RWPE2 (cell line): ENCODE measurements at regions not wholly inside any gene's neighbourhood (a gene's known extent, or its start where the extent isn't known, plus 50 kb on each side); places are given as distances from the start of the nearest gene placed in this dataset.

Experiments
- ATAC-seq: fragments of 200-7000 bp; cut with Tn5 transposase; 3 replicates; pipeline ENCODE4 v1.9.1; 2021; ENCODE audit warnings: low read depth
- DNase-seq: peaks from one replicate; pipeline ENCODE4 v3.0.0-alpha.2; 2020; ENCODE audit warnings: low spot score
- H3K27ac ChIP-seq: fragments of 450-650 bp; 2 replicates; pipeline ENCODE4 v1.5.1; 2017; ENCODE audit warnings: mild to moderate bottlenecking; ENCODE audit not compliant: poor library complexity, severe bottlenecking
- H3K27me3 ChIP-seq: fragments of 250-450 bp; sonication (Bioruptor Pico); 2 replicates; pipeline ENCODE4 v1.5.1; 2021; ENCODE audit warnings: mild to moderate bottlenecking, moderate library complexity; ENCODE audit not compliant: insufficient read depth, poor library complexity, severe bottlenecking
- H3K36me3 ChIP-seq: fragments of 250-450 bp; sonication (Bioruptor Pico); 2 replicates; pipeline ENCODE4 v1.5.1; 2020; ENCODE audit warnings: low read depth, mild to moderate bottlenecking, moderate library complexity
- H3K4me1 ChIP-seq: fragments of 250-450 bp; sonication (Bioruptor Pico); 2 replicates; pipeline ENCODE4 v1.5.1; 2021; ENCODE audit warnings: mild to moderate bottlenecking, moderate library complexity; ENCODE audit not compliant: insufficient read depth, poor library complexity, severe bottlenecking
- H3K4me3 ChIP-seq: fragments of 250-450 bp; sonication (Bioruptor Pico); 2 replicates; pipeline ENCODE4 v1.5.1; 2021; ENCODE audit warnings: mild to moderate bottlenecking, moderate library complexity; ENCODE audit not compliant: severe bottlenecking
- H3K9me3 ChIP-seq: fragments of 250-450 bp; sonication (Bioruptor Pico); 2 replicates; pipeline ENCODE4 v1.5.1; 2021; ENCODE audit warnings: mild to moderate bottlenecking, moderate library complexity; ENCODE audit not compliant: severe bottlenecking
- CTCF ChIP-seq: fragments of 450-650 bp; IDR thresholded peaks from one replicate; pipeline ENCODE4 v1.5.1; 2017; ENCODE audit warnings: mild to moderate bottlenecking, moderate library complexity; ENCODE audit not compliant: poor library complexity, severe bottlenecking

DNA sequence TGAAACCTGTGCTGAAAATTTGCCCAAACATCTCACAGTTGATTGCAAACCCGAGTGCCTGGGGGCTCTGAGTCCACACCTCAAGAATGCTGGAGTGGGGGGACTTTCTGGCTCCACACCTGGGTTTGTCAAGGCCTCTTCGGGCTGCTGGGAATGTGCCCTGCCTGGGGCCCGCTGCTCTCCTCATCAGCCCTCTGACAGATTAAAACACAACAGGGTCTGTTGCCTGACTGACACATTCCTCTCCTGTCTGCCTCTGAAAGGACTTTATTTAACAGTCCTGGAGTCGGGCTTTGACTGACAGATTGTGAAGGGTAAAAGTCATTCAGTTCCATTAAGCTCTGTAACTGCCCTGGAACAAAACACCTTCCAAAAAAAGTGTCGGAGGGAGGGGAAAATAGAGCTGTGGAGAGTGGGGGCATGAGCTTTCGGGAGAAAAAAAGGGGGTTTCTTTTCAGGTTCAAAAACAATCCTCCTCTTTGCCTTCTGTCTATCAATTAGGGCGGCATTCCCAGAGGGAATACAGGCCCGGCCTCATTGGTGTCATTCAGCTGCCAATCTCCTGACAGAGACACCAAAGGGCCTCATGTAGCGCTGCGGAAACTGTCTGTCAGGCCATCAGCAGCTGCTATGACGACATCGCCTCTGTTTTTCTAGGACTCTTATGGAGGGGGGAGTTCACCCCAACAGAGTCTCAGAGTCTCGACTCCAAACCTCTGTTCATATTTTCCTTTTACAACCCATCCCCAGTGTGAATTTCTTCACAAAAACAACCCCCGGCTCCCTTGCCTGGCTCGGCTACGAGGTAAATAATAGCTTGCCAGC is 398.8 kb upstream of the NFE2L3 start:
- ATAC-seq (peak; percentile 66), DNase-seq (no peak)
- Histone ChIP-seq H3K4me1 (no peaks in the 10 kb centered on the region), H3K4me3 (no peak overlapping the region), H3K27me3 (peaks cover 7% of the 10 kb centered on the region), H3K9me3 (no peaks in the 10 kb centered on the region), H3K36me3 (no peaks in the 10 kb centered on the region), H3K27ac (no peak overlapping the region)
- TF ChIP-seq CTCF = no peak

GRCh38 chr7:25753837-25754236 is 398.2 kb upstream of the NFE2L3 start:
- TF ChIP-seq CTCF = no peak
- Histone ChIP-seq H3K27ac (no peak overlapping the region), H3K36me3 (no peaks in the 10 kb centered on the region), H3K4me1 (no peaks in the 10 kb centered on the region), H3K4me3 (no peak overlapping the region), H3K27me3 (peaks cover 7% of the 10 kb centered on the region), H3K9me3 (no peaks in the 10 kb centered on the region)
- no peak for ATAC-seq
- DNase-seq = no peak

GRCh38 chr7:25754333-25754732 is 397.7 kb upstream of the NFE2L3 start:
- TF ChIP-seq CTCF = no peak

DNA sequence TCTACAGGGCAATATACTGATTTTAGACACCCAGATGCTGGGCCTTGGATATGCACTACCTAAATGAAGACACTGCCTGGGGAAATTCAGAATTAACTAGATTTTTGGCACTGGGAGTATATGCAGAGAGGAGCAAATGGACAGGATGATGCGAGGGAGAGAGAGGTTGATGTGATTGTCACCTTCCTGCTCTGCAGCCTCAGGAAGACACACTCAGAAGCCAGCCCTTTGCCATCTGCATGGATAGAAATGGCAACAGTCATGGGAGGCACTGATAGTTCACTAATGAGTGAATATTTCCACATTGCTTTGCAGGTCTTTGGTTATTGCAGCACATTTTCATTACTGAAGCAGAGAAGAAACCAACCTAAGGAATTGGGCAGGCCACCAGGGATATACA is 397.2 kb upstream of the NFE2L3 start:
- ATAC-seq (no peak), DNase-seq (no peak)
- Histone ChIP-seq H3K27me3 (peaks cover 10% of the 10 kb centered on the region), H3K4me1 (no peaks in the 10 kb centered on the region), H3K4me3 (no peak overlapping the region), H3K36me3 (no peaks in the 10 kb centered on the region), H3K9me3 (no peaks in the 10 kb centered on the region), H3K27ac (no peak overlapping the region)
- no peak for TF ChIP-seq CTCF

More at GRCh38 chr7:25754333-25754732, 397.7 kb upstream of the NFE2L3 start:
- DNase-seq (no peak), ATAC-seq (no peak)
- H3K27ac ChIP-seq = no peak overlapping the region
- H3K36me3 ChIP-seq = no peaks in the 10 kb centered on the region
- no peaks in the 10 kb centered on the region for H3K9me3 ChIP-seq
- H3K4me1 ChIP-seq = no peaks in the 10 kb centered on the region
- H3K27me3 ChIP-seq = peaks cover 10% of the 10 kb centered on the region
- no peak overlapping the region for H3K4me3 ChIP-seq

DNA sequence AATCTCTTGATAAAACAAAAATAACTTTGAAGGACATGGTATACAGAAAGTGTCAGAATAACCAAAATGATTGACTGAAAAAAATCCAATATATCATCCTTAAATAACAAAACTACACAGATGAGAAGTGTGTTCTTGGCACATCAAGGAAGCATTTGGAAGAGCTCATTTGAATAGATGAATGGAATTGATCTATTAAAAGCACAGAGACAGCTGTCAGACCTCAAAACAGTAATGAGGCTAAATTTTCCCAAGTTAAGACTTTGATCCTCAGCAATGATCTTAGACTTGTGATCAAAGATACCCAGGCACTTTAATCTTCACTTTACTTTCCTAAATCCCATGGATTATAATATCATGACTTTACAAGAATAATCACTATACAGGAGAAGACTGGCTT is 395.4 kb upstream of the NFE2L3 start:
- DNase-seq (no peak), ATAC-seq (no peak)
- Histone ChIP-seq H3K27me3 (peaks cover 10% of the 10 kb centered on the region), H3K36me3 (no peaks in the 10 kb centered on the region), H3K9me3 (no peaks in the 10 kb centered on the region), H3K4me3 (no peak overlapping the region), H3K27ac (no peak overlapping the region), H3K4me1 (no peaks in the 10 kb centered on the region)
- no peak for TF ChIP-seq CTCF
